ENCODE measurements at regions not wholly inside any gene's neighbourhood (a gene's known extent, or its start where the extent isn't known, plus 50 kb on each side); places are given as distances from the start of the nearest gene placed in this dataset.

DNA sequence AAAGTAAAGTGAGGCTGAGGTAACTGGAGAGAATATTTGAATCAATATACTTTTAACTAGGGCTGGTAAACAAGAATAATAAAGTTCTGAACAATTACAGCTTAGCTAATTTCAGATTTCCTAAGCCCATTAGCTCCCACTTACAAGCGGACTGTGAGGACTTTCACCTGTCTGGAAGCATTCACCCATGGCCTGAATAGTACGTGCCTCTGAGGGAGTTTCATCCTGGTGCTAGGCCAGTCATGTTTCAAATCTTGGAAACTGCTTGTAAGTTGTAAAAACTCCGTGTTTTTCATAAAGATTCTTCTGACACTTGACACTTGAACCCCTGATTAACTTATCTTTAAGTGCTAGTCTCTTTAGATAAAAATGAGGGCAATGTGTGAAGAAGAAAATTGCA lies 975.2 kb upstream of the GHITM start:
- no peak for DNase-seq (ENCODE audit: low read depth in 2 of 2)

DNA sequence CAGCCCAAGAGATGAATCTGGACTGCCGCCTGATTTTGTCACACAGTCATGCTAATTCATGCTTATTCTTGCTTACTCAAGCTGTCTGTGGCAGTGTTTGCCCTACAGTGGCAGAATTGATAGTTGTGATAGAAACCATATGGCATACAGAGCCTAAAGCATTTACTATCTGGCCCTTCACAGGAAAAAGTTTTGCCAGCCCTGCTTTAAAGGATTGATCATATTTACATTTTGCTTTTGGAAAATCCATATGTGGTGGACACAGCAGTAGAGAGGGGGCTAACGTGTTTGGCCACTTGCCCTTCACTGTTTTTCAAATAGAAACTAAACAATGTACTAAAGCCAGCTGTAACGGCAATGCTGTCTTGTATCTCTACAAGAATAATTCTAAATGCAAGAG lies 974.0 kb upstream of the GHITM start:
- DNase-seq (ENCODE audit: low read depth in 2 of 2), result no peak

GRCh38 chr10:83166344-83166743 lies 973.0 kb upstream of the GHITM start:
- DNase-seq (ENCODE audit: low read depth in 2 of 2), result no peak

GRCh38 chr10:83167081-83167480 lies 972.2 kb upstream of the GHITM start:
- no peak for DNase-seq (ENCODE audit: low read depth in 2 of 2)

DNA sequence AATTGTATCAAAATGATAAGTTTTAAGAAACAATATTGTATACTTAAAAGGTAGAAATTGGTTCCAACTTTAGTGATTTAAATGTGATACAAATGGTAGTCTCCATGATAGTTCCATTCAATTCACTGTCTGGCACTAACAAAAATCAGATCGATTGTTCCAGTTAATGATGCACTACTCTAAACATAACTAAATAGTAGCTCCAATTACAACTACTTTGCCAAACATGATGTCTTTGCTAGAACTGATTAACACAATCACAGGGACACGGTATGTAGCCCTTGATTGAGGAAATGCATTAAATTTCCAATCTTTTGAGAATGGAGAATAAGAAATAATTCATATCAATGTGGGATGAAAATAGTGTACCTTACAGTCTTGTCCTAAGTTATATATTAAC lies 962.4 kb upstream of the GHITM start:
- no peak for DNase-seq (ENCODE audit: low read depth in 2 of 2)

GRCh38 chr10:83178526-83178925 lies 960.8 kb upstream of the GHITM start:
- no peak for DNase-seq (ENCODE audit: low read depth in 2 of 2)

- no peak for DNase-seq (ENCODE audit: low read depth in 2 of 2)
Observed at GRCh38 chr10:83179371-83179770, 959.9 kb upstream of the GHITM start.

- DNase-seq (ENCODE audit: low read depth in 2 of 2), result no peak
Observed at GRCh38 chr10:83182076-83182475, 957.2 kb upstream of the GHITM start.

DNA sequence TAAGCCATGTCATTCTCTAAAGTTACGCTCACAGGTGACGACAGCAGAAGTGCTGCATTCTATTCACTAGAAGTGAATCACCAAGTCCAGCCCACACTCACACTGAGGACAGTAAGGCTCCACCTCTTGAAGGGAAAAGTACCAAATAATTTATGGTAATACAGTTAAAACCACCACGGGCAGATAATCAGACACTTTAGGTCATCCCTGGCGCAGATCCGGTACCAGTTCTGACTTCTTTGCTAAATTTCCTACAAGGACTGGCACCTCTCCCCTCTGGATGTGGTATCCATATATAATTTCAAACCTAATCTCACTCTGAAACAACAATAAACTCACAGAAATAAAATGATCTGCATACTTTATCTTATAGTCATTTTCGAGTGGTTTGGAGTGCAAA lies 954.7 kb upstream of the GHITM start:
- no peak for DNase-seq (ENCODE audit: low read depth in 2 of 2)

GRCh38 chr10:83190614-83191013 lies 948.7 kb upstream of the GHITM start:
- DNase-seq (ENCODE audit: low read depth in 2 of 2), result no peak

DNA sequence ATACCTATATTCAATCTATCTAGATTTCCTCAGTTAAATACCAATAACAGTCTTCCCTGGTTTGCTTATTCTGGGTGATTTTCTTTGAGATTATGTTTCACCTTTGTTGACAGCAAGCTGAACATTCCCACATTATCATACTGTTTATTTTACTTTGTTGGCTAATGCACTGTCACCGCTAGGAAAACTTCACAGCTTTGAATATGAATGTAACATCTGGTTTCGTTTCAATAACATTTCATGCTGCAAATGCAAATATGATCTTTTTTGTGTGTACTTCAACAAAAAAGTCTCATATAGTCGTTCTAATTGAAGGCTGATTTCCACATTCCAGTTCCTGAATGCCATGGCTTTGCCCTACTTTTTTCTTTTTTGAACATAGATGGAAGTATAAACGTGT lies 946.3 kb upstream of the GHITM start:
- no peak for DNase-seq (ENCODE audit: low read depth in 2 of 2)

DNA sequence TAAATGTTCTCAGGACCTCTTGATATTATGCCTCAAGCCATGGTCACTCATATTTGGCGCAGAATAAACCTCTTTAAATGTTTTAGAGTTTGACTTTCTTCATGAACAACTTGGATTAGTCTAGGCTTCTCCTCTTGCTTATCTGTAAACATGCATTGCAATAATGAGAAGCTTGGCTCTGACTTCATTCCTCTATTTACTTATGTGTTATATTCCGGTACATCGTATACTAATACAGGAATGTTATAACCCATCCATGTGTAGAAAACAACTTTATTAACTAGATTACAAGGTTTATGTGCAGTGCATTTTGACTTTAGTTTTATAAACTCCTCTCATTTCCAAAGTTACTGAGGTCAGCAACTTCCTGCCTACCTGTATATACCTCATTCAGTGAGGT lies 944.3 kb upstream of the GHITM start:
- DNase-seq (ENCODE audit: low read depth in 2 of 2), result no peak

DNA sequence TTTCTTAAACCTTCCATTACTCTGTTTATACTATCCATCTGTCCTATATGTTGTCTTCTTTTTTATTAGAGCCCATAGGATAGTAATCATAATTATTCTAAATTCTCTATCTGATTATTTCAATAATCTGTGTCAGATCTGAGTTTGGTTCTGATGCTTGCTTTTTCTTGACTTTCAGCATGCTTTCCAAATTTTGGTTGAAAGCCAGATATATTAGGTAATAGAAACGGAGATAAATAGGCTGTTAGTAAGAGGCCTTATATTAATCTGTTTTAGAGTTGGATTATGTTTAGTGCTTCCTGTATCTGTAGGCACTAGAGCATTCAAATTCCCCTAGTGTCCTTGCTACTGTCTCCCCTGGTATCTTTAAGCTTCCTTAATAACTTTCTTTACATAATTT lies 939.9 kb upstream of the GHITM start:
- no peak for DNase-seq (ENCODE audit: low read depth in 2 of 2)

GRCh38 chr10:83205861-83206260 lies 933.4 kb upstream of the GHITM start:
- no peak for DNase-seq (ENCODE audit: low read depth in 2 of 2)

DNA sequence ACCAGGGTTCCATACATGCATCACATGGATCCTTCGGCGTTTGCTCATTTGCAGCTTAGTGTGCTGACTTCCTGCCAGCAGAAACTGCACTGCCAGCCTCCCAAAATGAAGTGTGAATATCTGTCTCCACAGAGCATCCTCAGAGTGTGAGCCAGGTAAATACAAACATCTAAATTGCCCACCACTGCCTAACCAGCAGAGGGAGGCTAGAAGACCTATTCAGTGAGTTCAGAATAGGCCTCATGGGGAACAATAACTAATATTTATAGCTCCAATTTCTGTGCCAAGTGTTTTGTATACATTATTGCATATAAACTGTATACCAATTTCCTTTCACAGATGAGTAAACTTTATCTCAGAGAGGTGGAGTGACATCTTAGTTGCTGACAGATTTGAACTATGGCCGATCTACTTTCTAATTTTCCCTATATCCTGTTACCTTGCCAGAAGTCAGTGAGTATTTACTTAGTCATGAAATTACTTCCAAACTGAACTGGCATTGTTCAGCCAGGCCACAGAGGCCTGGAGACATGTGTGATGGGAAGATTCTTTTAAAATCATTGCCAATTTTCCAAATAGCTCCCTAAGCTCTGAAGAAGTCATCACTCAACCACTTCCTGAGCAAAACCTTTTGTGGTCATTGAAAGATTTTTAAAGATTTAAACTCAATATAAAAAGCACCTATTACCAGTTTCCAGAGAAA lies 926.5 kb upstream of the GHITM start:
- DNase-seq (ENCODE audit: low read depth in 2 of 2), result no peak

DNA sequence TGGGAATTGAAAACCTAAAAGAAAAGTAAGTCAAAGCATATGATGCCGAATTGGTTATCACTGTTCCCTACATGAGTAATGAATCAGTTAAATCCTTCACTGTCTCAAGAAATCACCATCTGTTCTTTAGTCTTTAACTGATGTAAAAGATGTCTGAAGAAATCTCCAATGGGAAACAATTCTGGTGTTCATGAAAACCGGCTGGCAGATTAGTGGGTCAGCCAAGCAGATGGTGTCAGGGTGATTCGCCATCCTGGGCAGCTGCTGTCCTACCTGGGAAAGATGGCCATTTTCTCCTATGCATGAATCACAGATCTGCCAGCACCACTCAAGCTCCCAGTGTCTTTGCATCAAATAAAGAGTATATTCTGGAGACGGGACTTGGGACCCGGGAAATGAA lies 925.2 kb upstream of the GHITM start:
- no peak for DNase-seq (ENCODE audit: low read depth in 2 of 2)

DNA sequence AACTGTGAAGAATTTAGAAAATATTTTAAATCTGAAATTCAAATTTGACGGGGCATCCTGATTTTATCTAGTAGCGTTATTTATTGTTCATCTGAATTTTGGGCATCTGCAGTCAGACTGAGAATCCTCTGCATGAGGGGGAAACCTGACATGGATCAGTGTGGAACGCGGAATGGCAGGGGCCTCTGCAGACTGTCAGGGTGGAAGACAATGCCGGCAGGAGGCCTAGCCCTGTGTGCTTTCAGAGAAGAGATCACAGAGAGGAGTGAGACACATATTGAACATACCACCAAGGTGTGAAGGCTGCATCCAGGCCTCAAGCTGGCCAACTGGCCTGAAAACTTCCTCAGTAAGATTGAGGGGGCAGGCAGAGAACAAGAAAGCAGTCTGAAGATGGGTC lies 921.1 kb upstream of the GHITM start:
- DNase-seq (ENCODE audit: low read depth in 2 of 2), result no peak

GRCh38 chr10:83222300-83222699 lies 917.0 kb upstream of the GHITM start:
- no peak for DNase-seq (ENCODE audit: low read depth in 2 of 2)

DNA sequence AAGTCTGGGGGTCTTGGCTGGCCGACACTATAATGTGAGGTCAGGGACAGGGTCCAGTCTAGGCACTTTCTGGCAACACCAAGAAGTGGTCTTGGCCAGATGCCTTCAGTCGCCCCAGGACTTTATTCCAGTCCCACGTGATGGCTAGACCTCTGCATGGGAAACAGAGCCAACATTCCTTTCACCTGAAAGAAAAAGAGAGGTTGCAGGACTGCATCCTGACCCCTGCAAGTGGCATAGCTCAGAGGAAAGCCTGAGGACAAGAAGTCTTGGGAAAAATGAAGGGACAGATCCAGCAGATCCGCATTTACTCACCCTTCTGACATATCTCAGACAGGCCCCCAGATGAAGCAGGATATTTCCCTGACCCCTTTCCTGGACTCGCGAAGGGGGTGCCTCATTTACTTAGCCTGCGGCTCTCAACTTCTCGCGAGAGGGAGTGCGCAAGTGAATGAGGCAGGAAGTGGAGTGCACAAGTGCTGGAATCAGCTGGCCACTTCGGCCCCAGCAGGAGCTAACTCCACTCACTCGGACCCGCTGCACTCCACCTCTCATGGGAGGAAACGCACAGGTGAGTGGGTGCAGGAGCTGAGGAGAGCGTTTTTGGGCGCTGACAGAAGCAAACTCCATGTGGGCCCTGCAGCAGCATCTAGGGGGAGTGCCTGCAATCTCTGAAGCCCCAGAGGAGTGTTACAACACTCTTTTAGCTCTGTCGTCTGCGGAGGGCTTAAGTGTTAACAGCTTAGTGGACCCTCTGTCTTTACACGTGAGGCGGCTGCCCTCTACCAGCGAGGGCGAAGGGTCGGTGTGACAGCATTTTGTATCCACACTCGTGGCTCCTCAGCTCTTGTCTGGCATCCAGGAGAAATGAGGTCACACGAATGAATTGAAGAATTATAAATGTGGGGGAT lies 916.2 kb upstream of the GHITM start:
- no peak for DNase-seq (ENCODE audit: low read depth in 2 of 2)

- DNase-seq (ENCODE audit: low read depth in 2 of 2), result no peak
Observed at GRCh38 chr10:83225781-83226180, 913.5 kb upstream of the GHITM start.

DNA sequence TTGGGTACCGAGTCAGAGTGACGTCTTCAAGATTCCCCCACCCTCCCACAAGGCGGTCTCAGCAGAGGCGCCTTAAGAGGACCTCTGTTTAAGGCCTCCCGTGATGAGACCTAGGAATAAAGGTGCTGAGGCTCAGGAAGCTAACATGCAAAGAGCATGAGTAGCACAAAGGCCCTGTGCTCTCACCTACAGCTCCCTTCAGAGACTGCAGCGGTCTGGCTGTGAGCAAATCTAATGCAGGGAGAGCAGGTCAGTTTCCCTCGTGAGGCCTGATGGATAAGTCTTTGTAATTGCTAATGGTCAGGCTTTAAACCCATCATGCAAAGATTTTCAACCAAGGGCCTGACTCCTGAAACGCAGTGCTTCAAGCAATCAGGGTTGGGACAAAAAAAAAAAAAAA lies 909.3 kb upstream of the GHITM start:
- no peak for DNase-seq (ENCODE audit: low read depth in 2 of 2)

DNA sequence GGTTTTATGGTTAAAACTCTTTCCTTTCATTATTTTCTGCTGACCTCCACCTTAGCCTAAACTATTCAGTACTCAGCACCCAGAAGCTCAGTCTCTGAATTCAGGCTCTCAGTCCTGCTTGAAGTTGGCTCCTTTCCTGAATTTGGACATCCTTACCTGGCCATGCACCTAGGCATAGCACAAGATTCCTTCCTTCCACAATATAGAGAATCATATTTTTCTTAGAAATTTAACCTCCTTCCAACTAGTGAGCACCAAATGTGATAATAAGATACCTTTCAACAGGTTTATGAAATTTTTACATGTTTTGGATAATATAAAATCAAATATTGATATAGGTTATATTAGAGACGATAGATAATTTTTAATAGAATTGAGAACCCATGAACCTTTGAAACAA lies 905.6 kb upstream of the GHITM start:
- no peak for DNase-seq (ENCODE audit: low read depth in 2 of 2)

DNA sequence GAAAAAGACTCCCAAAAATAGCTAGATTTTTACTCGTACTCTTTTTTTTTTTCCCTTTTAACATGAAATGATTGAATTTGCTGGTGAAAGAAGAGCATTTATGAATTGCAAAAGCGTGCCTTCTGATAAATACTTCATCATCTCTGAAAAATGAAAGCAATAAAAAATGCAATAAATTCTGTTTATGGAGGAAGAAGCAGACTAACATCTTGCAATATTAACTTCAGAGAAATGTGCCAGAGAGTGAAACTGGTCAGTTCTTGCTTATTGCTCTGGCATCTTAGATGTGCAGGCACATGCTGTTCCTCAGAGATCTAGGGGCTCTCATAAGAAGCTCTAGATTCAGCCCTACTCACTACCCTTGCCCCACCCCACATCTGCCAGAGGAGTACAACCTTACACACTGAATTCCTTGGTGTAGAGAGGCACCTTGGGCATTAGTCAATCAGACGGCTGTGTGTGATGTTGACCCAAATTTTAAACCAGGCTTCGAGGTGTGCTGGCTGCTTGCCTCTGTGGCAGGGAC lies 891.1 kb upstream of the GHITM start:
- DNase-seq (ENCODE audit: low read depth in 2 of 2), result no peak
